ENCODE measurements at regions not wholly inside any gene's neighbourhood (a gene's known extent, or its start where the extent isn't known, plus 50 kb on each side); places are given as distances from the start of the nearest gene placed in this dataset.

GRCh38 chr15:69585937-69586336 lies 133.3 kb downstream of the RPLP1 start:
- TF ChIP-seq CTCF (IDR thresholded peaks at IDR 0.05; ENCODE audit: low read depth, low read length, missing input control) (no peak), JUND (IDR thresholded peaks at IDR 0.05) (no peak), NR2F2 (IDR thresholded peaks at IDR 0.05) (no peak), ATF3 (IDR thresholded peaks at IDR 0.05) (no peak), TAF1 (conservative IDR thresholded peaks at IDR 0.05) (no peak), REST (IDR thresholded peaks at IDR 0.05) (no peak), YY1 (IDR thresholded peaks at IDR 0.05) (no peak), RAD21 (IDR thresholded peaks at IDR 0.05) (no peak)

Data from liver (tissue), 3 donors.